ENCODE measurements at regions not wholly inside any gene's neighbourhood (a gene's known extent, or its start where the extent isn't known, plus 50 kb on each side); places are given as distances from the start of the nearest gene placed in this dataset.
A peak's percentile ranks its signal among the peaks of the same experiment; 100 is the strongest.
"Not testable (repeated sequence)": the region's sequence is repeated elsewhere in the genome, so short reads cannot be mapped to it uniquely, and the experiment has no call there.

- DNase-seq (ENCODE audit: low spot score): no peak
- intact Hi-C loops (cut with micrococcal nuclease): no loop called here
- peak overlapping the region; percentile 4 for H3K27ac Mint-ChIP-seq
- H3K27me3 Mint-ChIP-seq (ENCODE audit: insufficient read depth): no peaks in the 10 kb centered on the region
- H3K36me3 Mint-ChIP-seq (ENCODE audit: low read depth): peaks cover 42% of the 10 kb centered on the region
- peaks cover 53% of the 10 kb centered on the region for H3K4me1 Mint-ChIP-seq (ENCODE audit: low read depth)
- no peaks in the 10 kb centered on the region for H3K9me3 Mint-ChIP-seq
- H3K4me3 Mint-ChIP-seq: no peak overlapping the region
These were observed 76.0 kb upstream of the FAN1 start for GRCh38 chr15:30827625-30828303.

GRCh38 chr15:30828304-30828639, 75.4 kb upstream of the FAN1 start:
- intact Hi-C loops (cut with micrococcal nuclease); H3K4me3 Mint-ChIP-seq; H3K9me3 Mint-ChIP-seq; H3K27ac Mint-ChIP-seq; H3K27me3 Mint-ChIP-seq (ENCODE audit: insufficient read depth); DNase-seq (ENCODE audit: low spot score): not testable (repeated sequence)
- peaks cover 42% of the 10 kb centered on the region for H3K36me3 Mint-ChIP-seq (ENCODE audit: low read depth)
- H3K4me1 Mint-ChIP-seq (ENCODE audit: low read depth): peaks cover 53% of the 10 kb centered on the region

GRCh38 chr15:30830961-30831360, 72.8 kb upstream of the FAN1 start:
- DNase-seq (ENCODE audit: low spot score): no peak
- Mint-ChIP-seq H3K4me3 (no peak overlapping the region), H3K27me3 (ENCODE audit: insufficient read depth) (no peaks in the 10 kb centered on the region), H3K27ac (peak overlapping the region; percentile 24), H3K36me3 (ENCODE audit: low read depth) (peaks cover 41% of the 10 kb centered on the region), H3K4me1 (ENCODE audit: low read depth) (peaks cover 57% of the 10 kb centered on the region), H3K9me3 (no peaks in the 10 kb centered on the region)
- intact Hi-C loops (cut with micrococcal nuclease): no loop called here

- Mint-ChIP-seq H3K27ac (peak overlapping the region; percentile 63), H3K4me1 (ENCODE audit: low read depth) (peaks cover 51% of the 10 kb centered on the region), H3K36me3 (ENCODE audit: low read depth) (peaks cover 39% of the 10 kb centered on the region)
- intact Hi-C loops (cut with micrococcal nuclease); H3K27me3 Mint-ChIP-seq (ENCODE audit: insufficient read depth); H3K9me3 Mint-ChIP-seq; H3K4me3 Mint-ChIP-seq; DNase-seq (ENCODE audit: low spot score): not testable (repeated sequence)
These were observed 70.3 kb upstream of the FAN1 start for GRCh38 chr15:30833379-30833778.

- H3K27me3 Mint-ChIP-seq (ENCODE audit: insufficient read depth); intact Hi-C loops (cut with micrococcal nuclease): not testable (repeated sequence)
These were observed 62.1 kb upstream of the FAN1 start for GRCh38 chr15:30841639-30842038.

GRCh38 chr15:30842798-30843472, 60.8 kb upstream of the FAN1 start:
- H3K9me3 Mint-ChIP-seq; H3K27me3 Mint-ChIP-seq (ENCODE audit: insufficient read depth); H3K4me3 Mint-ChIP-seq; intact Hi-C loops (cut with micrococcal nuclease): not testable (repeated sequence)
- peaks cover 43% of the 10 kb centered on the region for H3K36me3 Mint-ChIP-seq (ENCODE audit: low read depth)
- peak; percentile 66 for DNase-seq (ENCODE audit: low spot score)
- peak overlapping the region; percentile 26 for H3K27ac Mint-ChIP-seq
- H3K4me1 Mint-ChIP-seq (ENCODE audit: low read depth): peaks cover 31% of the 10 kb centered on the region

More at GRCh38 chr15:30841639-30842038, 62.1 kb upstream of the FAN1 start:
- Mint-ChIP-seq H3K36me3 (ENCODE audit: low read depth) (peaks cover 40% of the 10 kb centered on the region), H3K4me1 (ENCODE audit: low read depth) (peaks cover 31% of the 10 kb centered on the region)
- not testable (repeated sequence) for H3K9me3 Mint-ChIP-seq; H3K27ac Mint-ChIP-seq; H3K4me3 Mint-ChIP-seq; DNase-seq (ENCODE audit: low spot score)

GRCh38 chr15:30845536-30845935, 58.2 kb upstream of the FAN1 start:
- H3K27ac Mint-ChIP-seq; intact Hi-C loops (cut with micrococcal nuclease); H3K9me3 Mint-ChIP-seq; H3K27me3 Mint-ChIP-seq (ENCODE audit: insufficient read depth); H3K4me3 Mint-ChIP-seq; DNase-seq (ENCODE audit: low spot score): not testable (repeated sequence)
- H3K36me3 Mint-ChIP-seq (ENCODE audit: low read depth): peaks cover 40% of the 10 kb centered on the region
- peaks cover 31% of the 10 kb centered on the region for H3K4me1 Mint-ChIP-seq (ENCODE audit: low read depth)

Measured in activated T-helper 1 cell treated with anti-CD3 and anti-CD28 coated beads, Interleukin-12 subunit alpha, Interleukin-12 subunit beta, Interleukin-2, Interleukin-4 antibody, amounts not matched to agents 30 ng/mL and 10 ng/mL and 1 ng/mL, durations not matched to agents 14 hours and 24 hours and 36 hours (primary cell).